ENCODE measurements at regions not wholly inside any gene's neighbourhood (a gene's known extent, or its start where the extent isn't known, plus 50 kb on each side); places are given as distances from the start of the nearest gene placed in this dataset.

DNA sequence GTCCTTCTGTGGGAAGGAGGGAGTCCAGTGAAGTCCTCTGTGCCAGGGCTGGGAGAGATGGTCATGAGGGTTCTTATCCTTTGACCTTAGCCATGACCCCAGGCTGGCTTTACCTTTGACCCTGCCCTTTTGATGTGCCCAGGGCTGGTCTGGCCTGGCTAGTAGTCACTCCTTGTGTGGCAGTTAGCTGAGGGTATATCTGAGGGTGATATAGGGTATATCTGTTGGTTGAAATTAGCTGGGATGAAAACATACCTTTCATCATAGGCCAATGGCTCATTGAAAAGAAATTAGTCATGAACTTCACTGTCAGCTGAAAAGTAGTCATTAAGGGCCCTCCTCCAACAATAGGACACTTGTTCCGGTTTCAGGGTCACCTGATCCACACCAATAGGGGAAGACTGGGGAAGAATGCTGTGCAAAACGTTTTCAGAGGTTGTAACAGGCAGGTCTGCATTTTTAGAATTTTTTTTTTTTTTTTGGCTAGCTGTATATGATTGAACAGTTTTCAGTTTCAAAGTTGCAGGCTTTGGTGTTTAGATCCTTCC lies 74.6 kb upstream of the STOX2 start:
- Histone ChIP-seq H4K20me1 (ENCODE audit: insufficient read depth, low read length) (no peaks in the 10 kb centered on the region), H3K4me2 (ENCODE audit: low read length) (no peak overlapping the region), H3K9me2 (ENCODE audit: insufficient read depth, low read length) (no peaks in the 10 kb centered on the region), H3K4me3 (ENCODE audit: low read depth, low read length, poor library complexity, severe bottlenecking) (no peak overlapping the region), H3K36me3 (ENCODE audit: insufficient read depth, low read length) (no peaks in the 10 kb centered on the region), H3K27ac (ENCODE audit: low read depth, low read length, poor library complexity, severe bottlenecking) (no peak overlapping the region), H2AFZ (ENCODE audit: low read length) (no peak overlapping the region), H3K4me1 (ENCODE audit: insufficient read depth, low read length, poor library complexity, severe bottlenecking) (no peaks in the 10 kb centered on the region), H3K9me3 (ENCODE audit: low read length) (no peaks in the 10 kb centered on the region), H3K79me2 (ENCODE audit: insufficient read depth, low read depth, low read length) (no peaks in the 10 kb centered on the region)
- POLR2A ChIA-PET, result interaction anchor here (0.5 to 0.7 kb wide), 3 partner anchors 18 to 164 kb away, joined by 3 to 5 read pairs (median 4); no protein-coding TSS in a partner anchor
- DNase-seq (ENCODE audit: low spot score), result no peak
- CTCF ChIA-PET (ENCODE audit: unreplicated experiment), result no interaction called here
- TF ChIP-seq, protein P1, sequence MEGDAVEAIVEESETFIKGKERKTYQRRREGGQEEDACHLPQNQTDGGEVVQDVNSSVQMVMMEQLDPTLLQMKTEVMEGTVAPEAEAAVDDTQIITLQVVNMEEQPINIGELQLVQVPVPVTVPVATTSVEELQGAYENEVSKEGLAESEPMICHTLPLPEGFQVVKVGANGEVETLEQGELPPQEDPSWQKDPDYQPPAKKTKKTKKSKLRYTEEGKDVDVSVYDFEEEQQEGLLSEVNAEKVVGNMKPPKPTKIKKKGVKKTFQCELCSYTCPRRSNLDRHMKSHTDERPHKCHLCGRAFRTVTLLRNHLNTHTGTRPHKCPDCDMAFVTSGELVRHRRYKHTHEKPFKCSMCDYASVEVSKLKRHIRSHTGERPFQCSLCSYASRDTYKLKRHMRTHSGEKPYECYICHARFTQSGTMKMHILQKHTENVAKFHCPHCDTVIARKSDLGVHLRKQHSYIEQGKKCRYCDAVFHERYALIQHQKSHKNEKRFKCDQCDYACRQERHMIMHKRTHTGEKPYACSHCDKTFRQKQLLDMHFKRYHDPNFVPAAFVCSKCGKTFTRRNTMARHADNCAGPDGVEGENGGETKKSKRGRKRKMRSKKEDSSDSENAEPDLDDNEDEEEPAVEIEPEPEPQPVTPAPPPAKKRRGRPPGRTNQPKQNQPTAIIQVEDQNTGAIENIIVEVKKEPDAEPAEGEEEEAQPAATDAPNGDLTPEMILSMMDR (conservative IDR thresholded peaks at IDR 0.05; ENCODE audit: low read length), result no peak
- TF ChIP-seq EZH2phosphoT487 (IDR thresholded peaks at IDR 0.05; ENCODE audit: borderline replicate concordance, low read depth, low read length), result no peak
- BruUV-seq (replicated peaks), result no TSS peak
- intact Hi-C loops (cut with micrococcal nuclease; ENCODE audit: unreplicated experiment), result no loop called here

DNA sequence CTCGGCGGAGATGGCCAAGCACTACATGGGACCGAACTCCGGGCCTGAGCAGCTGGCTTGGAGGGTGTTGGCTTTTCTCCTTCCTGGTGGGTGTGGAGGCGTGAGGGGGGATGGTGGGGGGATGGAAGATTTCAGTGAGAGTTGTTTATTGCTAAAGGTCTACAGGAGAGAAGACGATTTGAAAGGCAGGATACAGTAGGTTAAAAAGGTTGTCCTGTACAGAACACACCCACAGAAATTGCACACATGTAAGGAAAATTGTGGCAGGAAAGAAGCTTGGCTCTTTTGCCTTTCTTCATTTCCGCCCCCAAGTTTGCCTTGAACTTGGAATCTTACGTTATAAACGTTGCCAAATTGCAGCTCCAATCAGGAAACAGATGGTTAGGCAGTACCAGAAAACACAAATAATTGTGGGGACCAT lies 74.1 kb upstream of the STOX2 start:
- DNase-seq (ENCODE audit: low spot score), result no peak
- POLR2A ChIA-PET, result interaction anchor here (0.6 to 1.2 kb wide), 3 partner anchors 240 to 330 kb away, joined by 4 to 5 read pairs (median 4); no protein-coding TSS in a partner anchor
- Histone ChIP-seq H3K4me3 (ENCODE audit: low read depth, low read length, poor library complexity, severe bottlenecking) (no peak overlapping the region), H3K9me3 (ENCODE audit: low read length) (no peaks in the 10 kb centered on the region), H3K9me2 (ENCODE audit: insufficient read depth, low read length) (no peaks in the 10 kb centered on the region), H3K4me1 (ENCODE audit: insufficient read depth, low read length, poor library complexity, severe bottlenecking) (no peaks in the 10 kb centered on the region), H2AFZ (ENCODE audit: low read length) (no peak overlapping the region), H4K20me1 (ENCODE audit: insufficient read depth, low read length) (no peaks in the 10 kb centered on the region), H3K36me3 (ENCODE audit: insufficient read depth, low read length) (no peaks in the 10 kb centered on the region), H3K79me2 (ENCODE audit: insufficient read depth, low read depth, low read length) (no peaks in the 10 kb centered on the region), H3K27ac (ENCODE audit: low read depth, low read length, poor library complexity, severe bottlenecking) (no peak overlapping the region), H3K4me2 (ENCODE audit: low read length) (no peak overlapping the region)
- TF ChIP-seq, protein P1 (conservative IDR thresholded peaks at IDR 0.05; ENCODE audit: low read length), result no peak
- TF ChIP-seq EZH2phosphoT487 (IDR thresholded peaks at IDR 0.05; ENCODE audit: borderline replicate concordance, low read depth, low read length), result no peak
- CTCF ChIA-PET (ENCODE audit: unreplicated experiment), result no interaction called here
- intact Hi-C loops (cut with micrococcal nuclease; ENCODE audit: unreplicated experiment), result no loop called here
- no TSS peak for BruUV-seq (replicated peaks)

GRCh38 chr4:183831683-183832082 lies 73.4 kb upstream of the STOX2 start:
- no peak overlapping the region for H3K27ac ChIP-seq (ENCODE audit: low read depth, low read length, poor library complexity, severe bottlenecking)

More at GRCh38 chr4:183831683-183832082, 73.4 kb upstream of the STOX2 start:
- DNase-seq (ENCODE audit: low spot score), result no peak
- H3K9me3 ChIP-seq (ENCODE audit: low read length), result no peaks in the 10 kb centered on the region
- no peak overlapping the region for H3K4me2 ChIP-seq (ENCODE audit: low read length)
- no peaks in the 10 kb centered on the region for H3K9me2 ChIP-seq (ENCODE audit: insufficient read depth, low read length)
- H2AFZ ChIP-seq (ENCODE audit: low read length), result no peak overlapping the region
- no peaks in the 10 kb centered on the region for H3K36me3 ChIP-seq (ENCODE audit: insufficient read depth, low read length)
- no peaks in the 10 kb centered on the region for H4K20me1 ChIP-seq (ENCODE audit: insufficient read depth, low read length)
- ChIA-PET CTCF (ENCODE audit: unreplicated experiment) (no interaction called here), POLR2A (interaction anchor here (0.6 to 1.2 kb wide), 5 partner anchors 63 to 392 kb away, joined by 3 to 5 read pairs (median 4); no protein-coding TSS in a partner anchor)
- no peak overlapping the region for H3K4me3 ChIP-seq (ENCODE audit: low read depth, low read length, poor library complexity, severe bottlenecking)
- H3K4me1 ChIP-seq (ENCODE audit: insufficient read depth, low read length, poor library complexity, severe bottlenecking), result no peaks in the 10 kb centered on the region
- intact Hi-C loops (cut with micrococcal nuclease; ENCODE audit: unreplicated experiment), result no loop called here
- TF ChIP-seq, protein P1 (conservative IDR thresholded peaks at IDR 0.05; ENCODE audit: low read length), result no peak
- no peak for TF ChIP-seq EZH2phosphoT487 (IDR thresholded peaks at IDR 0.05; ENCODE audit: borderline replicate concordance, low read depth, low read length)
- BruUV-seq (replicated peaks), result no TSS peak
- no peaks in the 10 kb centered on the region for H3K79me2 ChIP-seq (ENCODE audit: insufficient read depth, low read depth, low read length)
